LHCN-M2 (cell line): ENCODE measurements at regions not wholly inside any gene's neighbourhood (a gene's known extent, or its start where the extent isn't known, plus 50 kb on each side); places are given as distances from the start of the nearest gene placed in this dataset.
A peak's percentile ranks its signal among the peaks of the same experiment; 100 is the strongest.
"Not testable (repeated sequence)": the region's sequence is repeated elsewhere in the genome, so short reads cannot be mapped to it uniquely, and the experiment has no call there.

Experiments used
- DNase-seq: peaks from one replicate; pipeline ENCODE4 v3.0.0-alpha.2; 2012; ENCODE audit warnings: low read depth

DNA sequence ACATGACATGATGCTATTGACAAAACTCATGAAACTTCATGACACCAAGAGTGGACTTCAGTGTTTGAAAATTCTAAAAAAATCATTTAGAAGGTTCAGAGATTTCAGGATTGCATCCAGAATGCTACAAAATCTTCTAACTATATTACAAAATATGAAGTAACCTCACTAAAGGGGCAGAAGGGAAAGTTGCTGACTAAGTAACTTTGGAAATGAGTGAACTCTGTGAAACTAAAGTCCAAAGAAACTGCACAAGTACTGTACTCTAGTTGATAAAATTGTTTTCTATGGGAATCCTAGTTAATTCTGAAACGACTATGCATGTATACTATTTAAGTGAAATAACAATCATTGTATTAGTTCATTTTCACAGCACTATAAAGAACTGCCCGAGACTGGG is 184.4 kb downstream of the LYPLAL1 start:
- no peak for DNase-seq

DNA sequence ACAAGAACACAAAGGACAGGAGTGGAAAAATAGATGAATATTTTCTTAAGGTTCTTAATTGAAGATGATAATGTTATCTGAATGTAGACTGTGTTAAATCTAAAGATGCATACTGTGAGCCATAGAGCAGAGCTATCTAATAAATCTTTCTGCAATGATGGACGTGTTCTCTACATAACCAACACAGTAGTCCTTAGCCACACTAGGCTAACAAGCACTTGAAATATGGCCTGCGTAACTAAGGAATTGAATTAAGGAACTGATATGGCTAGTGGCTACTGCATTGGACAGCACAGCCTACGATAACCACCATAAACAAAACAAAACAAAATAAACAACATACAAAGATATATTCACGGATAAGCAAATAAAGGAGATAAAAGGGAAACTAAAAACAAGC is 181.3 kb downstream of the LYPLAL1 start:
- DNase-seq: no peak

GRCh38 chr1:219352961-219353651 is 179.4 kb downstream of the LYPLAL1 start:
- no peak for DNase-seq

DNA sequence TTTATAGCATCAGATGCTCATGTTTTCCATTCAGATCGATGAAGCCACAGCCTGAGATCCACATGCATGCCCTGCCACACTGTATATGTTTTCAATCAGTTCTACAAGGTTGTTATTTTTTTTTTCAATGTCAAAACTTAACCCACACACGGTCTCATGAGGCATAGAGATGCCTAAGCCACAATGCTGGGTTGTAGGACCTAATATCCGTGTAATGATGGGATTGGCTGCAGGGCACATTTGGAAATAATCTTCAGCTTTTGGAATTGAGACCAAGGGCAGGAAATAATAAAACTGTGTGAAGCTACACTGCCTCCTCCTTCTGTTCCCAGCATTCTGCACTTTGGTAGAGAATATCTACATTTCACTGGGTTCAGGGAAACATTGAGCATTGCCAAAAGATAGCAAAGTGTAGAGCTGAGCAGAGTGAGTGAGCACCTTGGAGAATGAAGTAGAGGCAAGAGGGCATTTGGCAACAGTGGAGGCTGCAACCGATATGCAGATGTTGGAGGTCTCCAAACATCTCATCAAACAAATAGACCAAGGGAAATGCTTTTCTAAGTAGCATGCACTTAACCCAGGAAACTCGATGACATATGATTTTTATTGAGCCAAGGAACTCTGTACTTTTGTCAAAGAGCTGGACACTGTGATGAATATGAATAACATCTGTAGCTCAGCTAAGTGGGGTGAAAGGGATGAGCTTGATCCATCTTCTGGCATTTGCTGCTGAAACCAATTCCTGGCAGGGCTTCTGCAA is 176.7 kb downstream of the LYPLAL1 start:
- DNase-seq: no peak

- DNase-seq: no peak
These were observed 174.3 kb downstream of the LYPLAL1 start for GRCh38 chr1:219347921-219348391.

- no peak for DNase-seq
These were observed 173.7 kb downstream of the LYPLAL1 start for GRCh38 chr1:219347376-219347775.

- DNase-seq: no peak
These were observed 172.3 kb downstream of the LYPLAL1 start for GRCh38 chr1:219345953-219346352.

- no peak for DNase-seq
These were observed 169.2 kb downstream of the LYPLAL1 start for GRCh38 chr1:219342836-219343235.

DNA sequence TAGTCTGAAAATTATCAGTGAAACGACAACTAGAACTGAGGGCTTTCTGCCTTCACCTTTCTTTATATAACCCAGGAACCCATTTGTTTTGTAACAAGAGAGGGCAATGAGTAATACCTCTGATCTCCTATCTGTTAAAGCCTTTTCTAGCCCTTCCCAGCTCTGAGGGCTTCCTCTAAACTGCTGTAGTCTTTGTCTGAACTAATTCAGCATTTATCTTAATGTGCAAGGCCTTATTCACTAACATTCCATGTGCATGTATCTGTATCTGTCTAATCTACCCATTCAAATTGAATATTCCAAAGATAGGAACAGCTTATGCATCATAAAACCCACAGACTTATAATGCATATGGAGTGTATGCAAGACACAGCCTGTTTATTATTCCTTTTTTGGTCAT is 167.1 kb downstream of the LYPLAL1 start:
- no peak for DNase-seq

- DNase-seq: no peak
These were observed 165.8 kb downstream of the LYPLAL1 start for GRCh38 chr1:219339466-219339865.

DNA sequence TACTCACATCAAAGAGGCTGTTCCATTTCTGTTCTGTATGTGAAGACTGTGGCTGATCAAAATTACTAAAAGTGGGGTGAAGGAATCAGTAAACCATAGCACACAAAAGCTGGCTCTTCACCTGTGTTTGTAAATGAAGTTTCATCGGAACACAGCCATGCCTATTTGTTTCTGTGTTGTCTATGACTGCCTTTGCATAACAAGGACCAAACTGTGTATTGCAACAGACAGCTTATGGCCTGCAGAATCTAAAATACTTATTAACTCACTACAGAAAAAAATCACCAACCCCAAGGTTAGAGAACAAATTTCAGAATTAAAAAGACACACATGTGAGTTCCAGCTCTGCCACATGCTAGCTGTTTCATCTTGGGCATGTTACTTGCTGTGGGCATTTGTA is 163.9 kb downstream of the LYPLAL1 start:
- no peak for DNase-seq

GRCh38 chr1:219333626-219334025 is 159.9 kb downstream of the LYPLAL1 start:
- DNase-seq: no peak

DNA sequence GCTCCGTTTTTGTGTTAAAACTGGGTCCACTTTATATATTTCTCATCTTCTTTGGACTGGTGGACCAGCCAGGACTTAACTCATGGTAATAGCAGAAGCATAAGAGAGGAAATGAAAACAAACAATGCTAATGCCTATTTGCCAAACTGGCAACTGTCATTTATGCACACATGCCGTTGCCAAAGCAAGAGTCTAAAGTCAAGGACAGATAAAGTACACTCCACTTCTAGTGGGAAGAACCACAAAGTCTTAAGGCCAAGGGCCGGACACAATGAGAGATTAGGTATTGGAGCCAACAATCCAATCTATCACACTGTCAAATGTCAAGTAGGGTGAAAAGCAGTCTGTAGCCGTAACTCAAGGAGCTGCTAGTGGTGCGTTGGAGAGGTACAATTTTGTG is 157.7 kb downstream of the LYPLAL1 start:
- DNase-seq: no peak

DNA sequence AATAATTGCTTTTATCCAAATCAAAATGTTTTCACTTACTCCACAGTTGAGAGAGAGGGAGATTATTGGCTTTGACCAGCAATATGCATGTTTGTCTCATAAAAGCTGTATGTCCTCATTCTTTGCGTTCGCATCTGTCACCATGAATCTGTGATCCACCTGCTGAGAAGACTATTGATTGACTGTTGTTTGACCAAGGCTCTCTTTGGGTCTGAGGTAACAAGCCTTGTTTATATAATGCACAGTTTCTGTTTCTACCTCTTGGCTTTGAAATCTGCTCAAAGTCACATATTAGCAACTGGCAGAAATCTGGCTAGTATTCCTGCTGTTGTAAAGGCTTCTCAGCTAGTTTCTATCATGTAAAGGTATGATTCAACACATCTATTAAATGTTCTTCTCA is 157.0 kb downstream of the LYPLAL1 start:
- no peak for DNase-seq

GRCh38 chr1:219330001-219330400 is 156.3 kb downstream of the LYPLAL1 start:
- DNase-seq: no peak

DNA sequence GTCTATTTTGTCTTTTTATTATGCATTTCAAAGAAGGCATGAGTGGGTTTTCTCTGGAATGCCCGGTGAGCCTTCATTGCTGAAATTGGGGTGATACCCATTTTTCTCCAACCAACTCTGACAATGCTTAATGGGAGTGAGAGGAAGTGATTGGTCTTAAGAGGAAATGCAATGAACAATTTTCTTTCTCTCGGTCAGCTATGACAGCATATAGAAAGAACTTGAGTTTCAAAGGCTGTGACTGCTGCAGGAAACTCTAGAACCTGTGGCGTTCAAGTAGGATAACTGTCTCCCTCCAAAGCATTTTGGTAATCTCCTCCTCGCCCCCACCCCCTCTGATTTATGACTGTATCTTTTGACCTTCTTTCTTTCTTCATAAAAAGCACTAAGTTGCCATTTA is 155.9 kb downstream of the LYPLAL1 start:
- DNase-seq: peak; percentile 23

DNA sequence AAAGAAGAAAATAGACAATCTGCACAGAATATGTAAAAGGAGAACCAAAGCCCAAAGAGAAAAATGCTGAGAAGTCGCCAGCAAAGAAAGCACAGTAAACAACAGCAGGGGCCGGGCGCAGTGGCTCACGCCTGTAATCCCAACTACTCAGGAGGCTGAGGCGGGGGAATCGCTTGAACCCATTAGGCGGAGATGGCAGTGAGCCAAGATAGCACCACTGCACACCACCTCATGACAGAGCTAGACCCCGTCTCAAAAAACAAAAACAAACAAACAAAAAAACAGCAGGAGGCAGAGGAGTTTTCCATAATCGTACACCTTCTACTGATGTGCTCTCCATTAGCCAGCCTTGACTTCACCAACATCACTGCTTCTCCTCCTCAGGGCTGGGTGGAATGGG is 153.2 kb downstream of the LYPLAL1 start:
- DNase-seq: no peak

DNA sequence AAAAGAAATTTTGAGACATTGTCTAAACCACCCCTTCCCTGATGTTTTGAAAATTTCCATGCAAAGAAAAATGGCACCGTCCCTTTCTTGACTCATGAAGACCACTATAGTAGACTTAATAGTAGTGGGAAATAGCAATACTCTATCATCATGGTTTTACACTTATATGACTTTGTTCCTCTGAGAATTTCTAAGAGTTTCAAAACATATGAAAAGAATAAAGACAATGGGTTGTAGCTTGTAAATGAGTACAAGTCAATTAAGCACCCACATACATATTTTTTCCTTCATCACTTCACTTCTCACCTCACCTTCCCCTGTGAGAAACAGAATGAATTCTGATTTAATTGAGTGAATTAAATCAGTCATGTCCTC is 151.7 kb downstream of the LYPLAL1 start:
- no peak for DNase-seq

DNA sequence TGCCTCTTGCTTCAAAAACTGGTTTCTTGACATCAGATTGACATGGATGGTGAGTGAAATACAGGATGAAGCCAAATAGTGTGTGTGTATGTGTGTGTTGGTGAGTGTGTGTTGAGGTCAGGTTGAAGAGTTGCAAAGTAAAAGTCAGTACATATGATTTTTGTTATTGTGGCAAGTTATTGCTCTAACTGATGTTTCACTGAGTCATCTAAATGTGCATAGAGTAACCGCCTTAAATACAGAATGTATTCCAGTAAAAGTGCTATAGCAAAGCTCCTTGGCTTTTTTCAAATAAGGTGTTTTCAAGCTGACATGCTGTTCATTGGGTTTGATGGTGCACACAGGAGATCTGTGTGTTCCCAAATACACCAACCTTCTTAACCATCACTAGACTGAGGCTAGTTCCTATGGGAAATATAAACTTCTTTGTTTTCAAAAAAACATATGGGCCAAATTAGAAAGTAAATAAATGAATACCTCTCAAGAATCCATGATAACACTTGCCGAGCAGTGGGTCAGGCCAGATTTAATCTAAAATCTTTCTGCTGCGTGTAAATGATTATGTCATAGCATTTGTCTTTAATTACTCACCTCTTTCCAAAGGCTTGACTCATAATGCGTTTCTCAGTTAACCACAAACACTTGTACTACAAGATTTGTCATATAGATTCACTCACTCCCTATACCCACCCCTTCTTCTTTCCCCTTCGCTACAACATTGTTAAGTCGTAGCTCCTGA is 151.1 kb downstream of the LYPLAL1 start:
- DNase-seq: peak; percentile 86

- no peak for DNase-seq
These were observed 150.5 kb downstream of the LYPLAL1 start for GRCh38 chr1:219324171-219324570.

GRCh38 chr1:219323426-219323825 is 149.7 kb downstream of the LYPLAL1 start:
- DNase-seq: no peak

GRCh38 chr1:219322766-219323165 is 149.1 kb downstream of the LYPLAL1 start:
- no peak for DNase-seq

DNA sequence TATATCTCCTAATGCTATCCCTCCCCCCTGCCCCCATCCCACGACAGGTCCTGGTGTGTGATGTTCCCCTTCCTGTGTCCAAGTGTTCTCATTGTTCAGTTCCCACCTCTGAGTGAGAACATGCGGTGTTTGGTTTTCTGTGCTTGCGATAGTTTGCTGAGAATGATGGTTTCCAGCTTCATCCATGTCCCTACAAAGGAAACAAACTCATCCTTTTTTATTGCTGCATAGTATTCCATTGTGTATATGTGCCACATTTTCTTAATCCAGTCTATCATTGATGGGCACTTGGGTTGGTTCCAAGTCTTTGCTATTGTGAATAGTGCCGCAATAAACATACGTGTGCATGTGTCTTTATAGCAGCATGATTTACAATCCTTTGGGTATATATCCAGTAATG is 146.9 kb downstream of the LYPLAL1 start:
- not testable (repeated sequence) for DNase-seq
